Trophoblast cell (in vitro differentiated cells and primary cell): ENCODE measurements at regions not wholly inside any gene's neighbourhood (a gene's known extent, or its start where the extent isn't known, plus 50 kb on each side); places are given as distances from the start of the nearest gene placed in this dataset.
A peak's percentile ranks its signal among the peaks of the same experiment; 100 is the strongest.
"Not testable (repeated sequence)": the region's sequence is repeated elsewhere in the genome, so short reads cannot be mapped to it uniquely, and the experiment has no call there.

Source experiments
- DNase-seq, 2 donors: peaks; one replicate each; pipeline ENCODE4 v3.0.0-alpha.2; 2016
- H2AFZ ChIP-seq: 2 replicates; pipeline ENCODE4 v1.6.1; 2013; ENCODE audit warnings: low read length, moderate library complexity, mild to moderate bottlenecking; ENCODE audit not compliant: insufficient read depth, poor library complexity
- H2AK5ac ChIP-seq: 2 replicates; pipeline ENCODE4 v1.6.1; 2013; ENCODE audit warnings: mild to moderate bottlenecking, low read length
- H2BK120ac ChIP-seq: 2 replicates; pipeline ENCODE4 v1.6.1; 2013; ENCODE audit warnings: low read length, mild to moderate bottlenecking, moderate library complexity; ENCODE audit not compliant: insufficient read depth, poor library complexity
- H2BK12ac ChIP-seq: 2 replicates; pipeline ENCODE4 v1.6.1; 2013; ENCODE audit warnings: mild to moderate bottlenecking, low read length, moderate library complexity
- H2BK5ac ChIP-seq: 2 replicates; pipeline ENCODE4 v1.6.1; 2013; ENCODE audit warnings: low read length, low read depth, moderate library complexity, mild to moderate bottlenecking; ENCODE audit not compliant: poor library complexity
- H3K14ac ChIP-seq: 2 replicates; pipeline ENCODE4 v1.6.1; 2013; ENCODE audit warnings: mild to moderate bottlenecking, low read length
- H3K18ac ChIP-seq: 2 replicates; pipeline ENCODE4 v1.6.1; 2013; ENCODE audit warnings: mild to moderate bottlenecking, low read length
- H3K23ac ChIP-seq: 2 replicates; pipeline ENCODE4 v1.6.1; 2013; ENCODE audit warnings: low read length
- H3K27ac ChIP-seq: 2 replicates; pipeline ENCODE4 v1.5.1; 2013; ENCODE audit warnings: low read depth, mild to moderate bottlenecking, inconsistent platforms, low read length, moderate library complexity
- H3K27me3 ChIP-seq: 2 replicates; pipeline ENCODE4 v1.6.1; 2013; ENCODE audit warnings: inconsistent platforms, mild to moderate bottlenecking, low read length, moderate library complexity; ENCODE audit not compliant: insufficient read depth
- H3K36me3 ChIP-seq, 2 experiments: 1 replicate in 1 of 2; 2 replicates in 1 of 2; pipeline ENCODE4 v1.6.1; 2013; ENCODE audit warnings: low read length in 2 of 2, mild to moderate bottlenecking in 2 of 2, moderate library complexity in 1 of 2; ENCODE audit not compliant: insufficient read depth in 2 of 2, control insufficient read depth in 1 of 2
- H3K4ac ChIP-seq: 2 replicates; pipeline ENCODE4 v1.6.1; 2013; ENCODE audit warnings: low read depth, mild to moderate bottlenecking, low read length, moderate library complexity
- H3K4me1 ChIP-seq, 2 experiments: 1 replicate in 1 of 2; 2 replicates in 1 of 2; pipeline ENCODE4 v1.6.1; 2013; ENCODE audit warnings: low read length in 2 of 2, mild to moderate bottlenecking in 2 of 2, moderate library complexity in 1 of 2; ENCODE audit not compliant: insufficient read depth in 2 of 2, control insufficient read depth in 1 of 2
- H3K4me2 ChIP-seq: 2 replicates; pipeline ENCODE4 v1.6.1; 2013; ENCODE audit warnings: inconsistent platforms, mild to moderate bottlenecking, low read length, moderate library complexity
- H3K4me3 ChIP-seq: 2 replicates; pipeline ENCODE4 v1.5.1; 2013; ENCODE audit warnings: mild to moderate bottlenecking, low read depth, low read length, inconsistent platforms
- H3K79me1 ChIP-seq: one replicate; pipeline ENCODE4 v1.6.1; 2013; ENCODE audit warnings: low read length
- H3K79me2 ChIP-seq: 2 replicates; pipeline ENCODE4 v1.6.1; 2013; ENCODE audit warnings: low read length, mild to moderate bottlenecking; ENCODE audit not compliant: control insufficient read depth, insufficient read depth, poor library complexity
- H3K9ac ChIP-seq: 2 replicates; pipeline ENCODE4 v1.6.1; 2013; ENCODE audit warnings: mild to moderate bottlenecking, low read length
- H3K9me3 ChIP-seq: 2 replicates; pipeline ENCODE4 v1.6.1; 2013; ENCODE audit warnings: low read depth, mild to moderate bottlenecking, control low read depth, inconsistent platforms, low read length; ENCODE audit not compliant: insufficient read depth
- H4K12ac ChIP-seq: 2 replicates; pipeline ENCODE4 v1.6.1; 2013; ENCODE audit warnings: low read depth, mild to moderate bottlenecking, low read length, moderate library complexity
- H4K8ac ChIP-seq: 2 replicates; pipeline ENCODE4 v1.6.1; 2013; ENCODE audit warnings: low read depth, mild to moderate bottlenecking, low read length, moderate library complexity
- H4K91ac ChIP-seq: one replicate; pipeline ENCODE4 v1.6.1; 2013; ENCODE audit warnings: low read depth, mild to moderate bottlenecking, low read length, moderate library complexity
- WGBS: extraction: QIAGEN DNeasy Blood & Tissue Kit; methylation state at CpG from one replicate; pipeline ENCODE4 v1.1.7; 2013; ENCODE audit warnings: missing lambda C conversion rate; ENCODE audit not compliant: insufficient read length, insufficient coverage; ENCODE audit errors: extremely low coverage; 5-methylcytosine and 5-hydroxymethylcytosine counted together

GRCh38 chr5:41995193-41995592, 70.1 kb downstream of the FBXO4 start:
- Histone ChIP-seq H4K91ac (no peak overlapping the region), H2AK5ac (no peak overlapping the region), H3K18ac (no peak overlapping the region), H2BK12ac (no peak overlapping the region), H4K8ac (no peak overlapping the region), H2BK5ac (no peak overlapping the region), H3K79me1 (no peaks in the 10 kb centered on the region), H3K9ac (no peak overlapping the region), H3K14ac (no peak overlapping the region), H3K23ac (no peak overlapping the region), H3K4ac (no peak overlapping the region), H2BK120ac (no peak overlapping the region), H3K79me2 (no peaks in the 10 kb centered on the region), H4K12ac (no peak overlapping the region), H3K36me3 (no peaks in the 10 kb centered on the region), H3K4me2 (no peak overlapping the region), H3K4me1 (no peaks in the 10 kb centered on the region), H3K9me3 (no peaks in the 10 kb centered on the region), H3K27me3 (no peaks in the 10 kb centered on the region), H3K4me3 (no peak overlapping the region), H2AFZ (no peak overlapping the region), H3K27ac (no peak overlapping the region)
- DNase-seq = no peak
- no CpG with 5 or more reads among the region's 3 CpGs for WGBS

GRCh38 chr5:42001673-42002072, 76.6 kb downstream of the FBXO4 start:
- H4K91ac ChIP-seq = no peak overlapping the region
- no peaks in the 10 kb centered on the region for H3K9me3 ChIP-seq

GRCh38 chr5:42003852-42004251, 78.8 kb downstream of the FBXO4 start:
- not testable (repeated sequence) for H3K9ac ChIP-seq, H3K79me2 ChIP-seq, H3K4ac ChIP-seq, H3K27ac ChIP-seq, H3K4me2 ChIP-seq, H2BK120ac ChIP-seq, H3K14ac ChIP-seq, H3K18ac ChIP-seq, H2AFZ ChIP-seq, H4K8ac ChIP-seq, H3K79me1 ChIP-seq, H3K4me3 ChIP-seq, H4K91ac ChIP-seq, H3K36me3 ChIP-seq, H2AK5ac ChIP-seq, H2BK12ac ChIP-seq, DNase-seq, H4K12ac ChIP-seq, H3K27me3 ChIP-seq, H3K23ac ChIP-seq, H3K9me3 ChIP-seq, H2BK5ac ChIP-seq, H3K4me1 ChIP-seq
- no CpG with 5 or more reads among the region's 4 CpGs for WGBS

More at GRCh38 chr5:42001673-42002072, 76.6 kb downstream of the FBXO4 start:
- Histone ChIP-seq H4K12ac (no peak overlapping the region), H3K79me2 (no peaks in the 10 kb centered on the region), H2AFZ (no peak overlapping the region), H3K23ac (no peak overlapping the region), H2BK120ac (no peak overlapping the region), H3K27ac (no peak overlapping the region), H3K4me3 (no peak overlapping the region), H3K18ac (no peak overlapping the region), H3K9ac (no peak overlapping the region), H3K4me2 (no peak overlapping the region), H2AK5ac (no peak overlapping the region), H2BK12ac (no peak overlapping the region), H2BK5ac (no peak overlapping the region), H3K4ac (no peak overlapping the region), H3K4me1 (no peaks in the 10 kb centered on the region), H3K14ac (no peak overlapping the region), H3K36me3 (no peaks in the 10 kb centered on the region), H3K27me3 (no peaks in the 10 kb centered on the region), H3K79me1 (no peaks in the 10 kb centered on the region), H4K8ac (no peak overlapping the region)
- DNase-seq = no peak
- no CpG with 5 or more reads among the region's 6 CpGs for WGBS

DNA sequence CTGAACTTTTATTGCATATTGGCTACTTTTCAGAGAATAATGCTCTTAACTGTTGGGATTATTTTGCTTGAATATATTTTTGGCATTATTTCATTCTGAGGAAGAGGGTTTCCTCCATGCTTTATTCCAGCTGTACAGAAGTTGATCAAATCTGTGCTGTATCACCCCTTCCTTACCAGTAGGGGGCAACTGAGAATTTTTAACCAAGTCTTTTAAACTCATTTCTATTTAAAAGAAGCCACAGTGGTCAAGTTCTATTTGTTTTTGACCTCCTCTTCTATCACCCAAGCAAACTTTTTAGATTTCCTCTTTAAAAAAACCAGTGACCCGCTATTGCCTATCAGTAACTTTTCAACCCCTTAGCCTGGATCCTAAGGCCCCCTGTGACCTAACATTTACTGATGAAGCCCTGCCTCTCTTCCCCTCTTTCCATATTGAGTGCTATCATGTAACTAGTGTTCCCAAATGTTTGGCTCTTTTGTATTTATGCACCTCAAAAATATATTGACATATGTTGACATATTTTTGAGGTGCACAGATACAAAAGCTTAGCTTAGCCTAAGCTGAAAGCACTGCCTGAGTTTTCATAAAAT, 80.6 kb downstream of the FBXO4 start:
- no peak overlapping the region for H3K14ac ChIP-seq
- no CpG with 5 or more reads among the region's 1 CpG for WGBS
- no peaks in the 10 kb centered on the region for H3K9me3 ChIP-seq
- H2BK12ac ChIP-seq = no peak overlapping the region
- no peak overlapping the region for H2AFZ ChIP-seq
- H4K91ac ChIP-seq = no peak overlapping the region
- no peaks in the 10 kb centered on the region for H3K79me2 ChIP-seq
- no peak overlapping the region for H3K4me3 ChIP-seq
- H2BK5ac ChIP-seq = no peak overlapping the region
- no peak overlapping the region for H3K23ac ChIP-seq
- no peak overlapping the region for H2AK5ac ChIP-seq
- H3K27ac ChIP-seq = no peak overlapping the region
- no peak overlapping the region for H4K8ac ChIP-seq
- H3K79me1 ChIP-seq = no peaks in the 10 kb centered on the region
- no peak overlapping the region for H3K9ac ChIP-seq
- no peaks in the 10 kb centered on the region for H3K27me3 ChIP-seq
- no peak overlapping the region for H2BK120ac ChIP-seq
- H3K4me2 ChIP-seq = no peak overlapping the region
- peak in 1 of 2 donors; percentile 67 for DNase-seq
- no peak overlapping the region for H3K18ac ChIP-seq
- no peak overlapping the region for H4K12ac ChIP-seq
- no peaks in the 10 kb centered on the region for H3K36me3 ChIP-seq
- no peak overlapping the region for H3K4ac ChIP-seq
- no peaks in the 10 kb centered on the region for H3K4me1 ChIP-seq
